HEK293T (cell line): ENCODE measurements at regions not wholly inside any gene's neighbourhood (a gene's known extent, or its start where the extent isn't known, plus 50 kb on each side); places are given as distances from the start of the nearest gene placed in this dataset.
"Not testable (repeated sequence)": the region's sequence is repeated elsewhere in the genome, so short reads cannot be mapped to it uniquely, and the experiment has no call there.

Experiments used
- BHLHE40 ChIP-seq: fragments of 450-650 bp; IDR thresholded peaks from 2 replicates; pipeline ENCODE4 v1.6.1; 2016; ENCODE audit warnings: mild to moderate bottlenecking, moderate library complexity, borderline replicate concordance
- ELF4 ChIP-seq: fragments of 450-650 bp; IDR thresholded peaks from 2 replicates; pipeline ENCODE4 v1.6.1; 2017; ENCODE audit warnings: antibody characterized with exemption
- FOXA1 ChIP-seq: fragments of 450-650 bp; IDR thresholded peaks from 2 replicates; pipeline ENCODE4 v1.6.1; 2016; ENCODE audit warnings: mild to moderate bottlenecking
- FOXK2 ChIP-seq: fragments of 450-650 bp; IDR thresholded peaks from 2 replicates; pipeline ENCODE4 v1.6.1; 2016; ENCODE audit warnings: mild to moderate bottlenecking
- FOXM1 ChIP-seq: fragments of 450-650 bp; IDR thresholded peaks from 2 replicates; pipeline ENCODE4 v1.6.1; 2017; ENCODE audit warnings: mild to moderate bottlenecking, borderline replicate concordance
- L3MBTL2 ChIP-seq: fragments of 450-650 bp; conservative IDR thresholded peaks from 2 replicates; pipeline ENCODE4 v1.6.1; 2016; ENCODE audit warnings: mild to moderate bottlenecking
- LEF1 ChIP-seq: fragments of 450-650 bp; IDR thresholded peaks from 2 replicates; pipeline ENCODE4 v1.6.1; 2017; ENCODE audit warnings: mild to moderate bottlenecking, borderline replicate concordance
- SP1 ChIP-seq: fragments of 450-650 bp; IDR thresholded peaks from 2 replicates; pipeline ENCODE4 v1.6.1; 2017
- SUZ12 ChIP-seq: fragments of 450-650 bp; IDR thresholded peaks from 2 replicates; pipeline ENCODE4 v1.6.1; 2016; ENCODE audit warnings: mild to moderate bottlenecking
- TARDBP ChIP-seq: fragments of 450-650 bp; IDR thresholded peaks from 2 replicates; pipeline ENCODE4 v1.6.1; 2016

- not testable (repeated sequence) for TF ChIP-seq FOXK2, FOXA1, LEF1, SP1, ELF4, FOXM1, SUZ12, L3MBTL2, BHLHE40, TARDBP
Observed at GRCh38 chr2:111493720-111494078, 373.0 kb downstream of the BCL2L11 start.
